Breast epithelium (tissue), 4 donors: ENCODE measurements at regions not wholly inside any gene's neighbourhood (a gene's known extent, or its start where the extent isn't known, plus 50 kb on each side); places are given as distances from the start of the nearest gene placed in this dataset.

ENCODE experiments used
- DNase-seq, 2 donors: peaks; one replicate each; pipeline ENCODE4 v3.0.0-alpha.2; 2019; ENCODE audit warnings: low spot score in 2 of 2
- H3K27ac ChIP-seq, 2 donors: fragments of 200-600 bp; sonication (generic) in 1 of 2; one replicate each; pipeline ENCODE4 v1.5.1; 2016 to 2019; ENCODE audit warnings: mild to moderate bottlenecking in 1 of 2
- H3K27me3 ChIP-seq, 2 donors: fragments of 200-600 bp; sonication (generic) in 1 of 2; one replicate each; pipeline versions ENCODE4 v1.5.1 to v1.6.0; 2017 to 2019; ENCODE audit warnings: control low read depth in 1 of 2, mild to moderate bottlenecking in 1 of 2
- H3K36me3 ChIP-seq: fragments of 200-600 bp; one replicate; pipeline ENCODE4 v1.5.1; 2019
- H3K4me1 ChIP-seq, 2 donors: fragments of 200-600 bp; sonication (generic); one replicate each; pipeline ENCODE4 v1.5.1; 2016 to 2019; ENCODE audit warnings: control low read depth in 1 of 2
- H3K4me3 ChIP-seq, 3 donors: fragments of 200-600 bp; sonication (generic); 1 replicate in 2 of 3; 2 replicates in 1 of 3; pipeline ENCODE4 v1.5.1; 2016 to 2019; ENCODE audit warnings: mild to moderate bottlenecking in 3 of 3, moderate library complexity in 2 of 3
- H3K9me3 ChIP-seq, 2 donors: fragments of 200-600 bp; sonication (generic) in 1 of 2; one replicate each; pipeline ENCODE4 v1.5.1; 2016 to 2019; ENCODE audit warnings: control low read depth in 1 of 2
- CTCF ChIP-seq, 3 donors: fragments of 450-650 bp; IDR thresholded peaks; one replicate each; pipeline ENCODE4 v1.5.1; 2016 to 2017; ENCODE audit warnings: antibody characterized with exemption in 3 of 3, mild to moderate bottlenecking in 3 of 3, moderate library complexity in 3 of 3
- POLR2A ChIP-seq: fragments of 450-650 bp; IDR thresholded peaks from one replicate; pipeline ENCODE4 v1.6.1; 2016; ENCODE audit warnings: antibody characterized with exemption, mild to moderate bottlenecking, moderate library complexity
- POLR2AphosphoS5 ChIP-seq, 3 donors: sonication (generic); formaldehyde crosslinking; IDR thresholded peaks; one replicate each; pipeline ENCODE4 v1.6.1; 2017; ENCODE audit warnings: antibody characterized with exemption in 3 of 3
- intact Hi-C: fragments of 100-400 bp; cut with DNase I; formaldehyde crosslinking; loops from one replicate; pipeline ENCODE4 v1.15.1; 2023; ENCODE audit warnings: low total_unique reads

- Histone ChIP-seq H3K9me3 (no peaks in the 10 kb centered on the region), H3K4me3 (no peak overlapping the region), H3K27ac (no peak overlapping the region), H3K36me3 (no peaks in the 10 kb centered on the region), H3K27me3 (no peaks in the 10 kb centered on the region), H3K4me1 (no peaks in the 10 kb centered on the region)
- TF ChIP-seq POLR2AphosphoS5 (IDR thresholded peaks at IDR 0.05) (no peak), CTCF (IDR thresholded peaks at IDR 0.05) (no peak), POLR2A (no peak)
- no peak for DNase-seq
- intact Hi-C loops: no loop called here
These were observed 205.4 kb upstream of the CST7 start for GRCh38 chr20:24743641-24744040.

GRCh38 chr20:24744747-24745146, 204.3 kb upstream of the CST7 start:
- Histone ChIP-seq H3K27ac (no peak overlapping the region), H3K4me1 (no peaks in the 10 kb centered on the region), H3K36me3 (no peaks in the 10 kb centered on the region), H3K4me3 (no peak overlapping the region), H3K9me3 (no peaks in the 10 kb centered on the region), H3K27me3 (no peaks in the 10 kb centered on the region)
- intact Hi-C loops: no loop called here
- DNase-seq: no peak
- TF ChIP-seq CTCF (IDR thresholded peaks at IDR 0.05) (no peak), POLR2A (no peak), POLR2AphosphoS5 (IDR thresholded peaks at IDR 0.05) (no peak)

- no peak overlapping the region for H3K4me3 ChIP-seq
- no peaks in the 10 kb centered on the region for H3K27me3 ChIP-seq
- H3K9me3 ChIP-seq: no peaks in the 10 kb centered on the region
- intact Hi-C loops: no loop called here
- no peak overlapping the region for H3K27ac ChIP-seq
- no peak for DNase-seq
- H3K4me1 ChIP-seq: no peaks in the 10 kb centered on the region
- TF ChIP-seq POLR2A (no peak), CTCF (IDR thresholded peaks at IDR 0.05) (no peak), POLR2AphosphoS5 (IDR thresholded peaks at IDR 0.05) (no peak)
- no peaks in the 10 kb centered on the region for H3K36me3 ChIP-seq
These were observed 203.9 kb upstream of the CST7 start for GRCh38 chr20:24745206-24745605.

DNA sequence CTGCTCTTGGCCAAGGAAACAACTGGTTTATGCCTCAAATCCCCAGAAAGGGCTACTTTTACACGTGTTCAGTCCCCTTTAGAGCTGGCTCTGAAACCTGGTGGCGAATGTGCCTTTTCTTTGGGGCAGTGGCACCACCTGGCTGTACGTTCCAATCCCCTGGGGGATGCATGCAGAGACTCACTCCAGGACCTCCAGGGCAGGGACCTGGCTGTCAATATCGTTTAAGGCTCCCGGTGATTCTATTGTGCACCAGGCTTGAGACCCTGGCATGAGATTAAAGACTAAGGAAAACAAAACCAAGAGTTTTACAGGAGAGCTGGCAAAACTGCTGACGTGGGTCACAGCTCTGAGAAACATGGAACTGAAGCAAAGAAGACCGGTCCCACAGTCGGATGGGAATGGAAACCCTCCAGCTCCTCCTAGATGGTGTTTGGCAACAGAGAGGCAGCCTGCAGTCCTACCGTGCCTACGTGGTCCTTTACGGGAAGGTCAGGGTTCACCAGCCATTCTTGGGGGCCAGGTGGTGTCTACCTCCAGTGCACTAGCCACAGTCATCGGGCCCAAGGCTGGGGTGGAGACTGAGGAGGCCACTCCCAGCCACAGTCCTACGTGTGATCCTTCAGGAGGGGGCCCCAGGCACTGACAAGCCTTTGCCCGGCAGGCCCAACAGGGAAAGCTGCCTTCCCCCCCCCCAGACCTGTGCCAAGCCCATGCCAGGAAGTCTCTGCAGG, 203.3 kb upstream of the CST7 start:
- TF ChIP-seq CTCF (IDR thresholded peaks at IDR 0.05) (no peak), POLR2A (no peak), POLR2AphosphoS5 (IDR thresholded peaks at IDR 0.05) (no peak)
- no peaks in the 10 kb centered on the region for H3K27me3 ChIP-seq
- H3K36me3 ChIP-seq: no peaks in the 10 kb centered on the region
- no peak for DNase-seq
- no peaks in the 10 kb centered on the region for H3K4me1 ChIP-seq
- H3K27ac ChIP-seq: no peak overlapping the region
- no peaks in the 10 kb centered on the region for H3K9me3 ChIP-seq
- H3K4me3 ChIP-seq: no peak overlapping the region
- intact Hi-C loops: no loop called here

GRCh38 chr20:24746351-24746685, 202.8 kb upstream of the CST7 start:
- no peak overlapping the region for H3K4me3 ChIP-seq
- DNase-seq: peak in 1 of 2 donors; percentile 23
- intact Hi-C loops: no loop called here
- no peaks in the 10 kb centered on the region for H3K27me3 ChIP-seq
- no peaks in the 10 kb centered on the region for H3K36me3 ChIP-seq
- no peaks in the 10 kb centered on the region for H3K4me1 ChIP-seq
- TF ChIP-seq POLR2AphosphoS5 (IDR thresholded peaks at IDR 0.05) (no peak), CTCF (IDR thresholded peaks at IDR 0.05) (no peak), POLR2A (no peak)
- H3K9me3 ChIP-seq: no peaks in the 10 kb centered on the region
- no peak overlapping the region for H3K27ac ChIP-seq
